Muscle of leg (tissue), 3 donors: ENCODE measurements at regions not wholly inside any gene's neighbourhood (a gene's known extent, or its start where the extent isn't known, plus 50 kb on each side); places are given as distances from the start of the nearest gene placed in this dataset.
"Not testable (repeated sequence)": the region's sequence is repeated elsewhere in the genome, so short reads cannot be mapped to it uniquely, and the experiment has no call there.

ENCODE experiments used
- DNase-seq: peaks from one replicate; pipeline ENCODE4 v3.0.0; 2013
- H3K27ac ChIP-seq: one replicate; pipeline ENCODE4 v1.5.1; 2013; ENCODE audit warnings: mild to moderate bottlenecking, low read length, control low read depth
- H3K27me3 ChIP-seq: one replicate; pipeline ENCODE4 v1.6.1; 2013; ENCODE audit warnings: low read length; ENCODE audit not compliant: control insufficient read depth, insufficient read depth
- H3K36me3 ChIP-seq: one replicate; pipeline ENCODE4 v1.6.1; 2013; ENCODE audit warnings: low read length; ENCODE audit not compliant: control insufficient read depth, insufficient read depth
- H3K4me1 ChIP-seq: one replicate; pipeline ENCODE4 v1.6.1; 2013; ENCODE audit warnings: low read length; ENCODE audit not compliant: control insufficient read depth, insufficient read depth
- H3K4me3 ChIP-seq: one replicate; pipeline ENCODE4 v1.5.1; 2013; ENCODE audit warnings: low read length, control low read depth
- H3K9me3 ChIP-seq: replicated peaks from 2 replicates; pipeline ENCODE4 v1.6.1; 2013; ENCODE audit warnings: low read depth, low read length; ENCODE audit not compliant: control insufficient read depth
- WGBS: methylation state at CpG from one replicate; pipeline ENCODE4 v1.1.5; 2013; ENCODE audit warnings: missing lambda C conversion rate; ENCODE audit not compliant: insufficient coverage; 5-methylcytosine and 5-hydroxymethylcytosine counted together

DNA sequence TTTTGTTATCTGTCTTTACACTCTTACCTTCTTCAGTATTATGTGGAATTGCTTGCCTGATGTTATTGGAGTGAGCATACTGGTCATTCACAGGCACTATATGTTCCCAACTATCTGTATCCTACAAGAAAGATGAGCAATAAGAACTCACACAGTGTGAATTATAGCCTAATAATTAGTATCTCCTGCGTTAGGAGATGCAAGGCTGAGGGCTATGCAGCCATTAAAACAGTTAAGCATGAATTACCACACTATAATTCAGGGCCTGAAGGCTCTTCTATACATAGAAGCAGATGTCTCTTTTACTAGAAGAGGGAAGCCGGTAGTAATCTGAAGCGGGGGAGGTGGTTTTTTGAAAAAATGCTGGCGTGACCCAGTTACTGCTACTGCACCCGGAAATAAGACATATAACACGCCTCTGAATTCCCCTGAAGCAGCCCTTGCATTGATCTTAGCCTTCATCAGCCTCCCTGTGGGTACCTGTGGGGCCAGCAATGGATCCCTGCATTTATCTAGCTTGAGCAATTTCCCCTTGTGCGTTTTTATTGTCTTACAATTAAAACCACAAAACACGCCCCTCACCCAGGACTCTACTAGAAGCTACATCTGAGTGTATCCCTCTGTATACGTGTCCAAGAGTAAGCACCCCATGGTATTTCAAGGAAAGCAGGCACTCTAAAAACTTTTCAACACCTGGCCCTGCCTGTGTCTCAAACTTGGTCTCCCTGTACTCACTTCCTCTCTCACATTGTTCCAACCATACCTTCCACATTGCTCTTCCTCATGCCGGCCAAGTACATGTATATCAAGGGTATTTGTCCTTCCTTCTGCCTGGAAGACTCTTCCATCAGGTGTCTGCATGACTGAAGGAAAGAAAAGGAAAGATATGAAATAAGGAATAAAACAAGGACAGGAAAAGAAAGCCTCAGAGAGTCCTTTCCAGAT is 210.9 kb upstream of the ARID2 start:
- Histone ChIP-seq H3K9me3 (no peaks in the 10 kb centered on the region), H3K4me3 (no peak overlapping the region), H3K27me3 (no peaks in the 10 kb centered on the region), H3K27ac (no peak overlapping the region), H3K36me3 (no peaks in the 10 kb centered on the region), H3K4me1 (no peaks in the 10 kb centered on the region)
- DNase-seq: no peak
- WGBS: 51% methylated on average over 6 of the region's 10 CpGs

DNA sequence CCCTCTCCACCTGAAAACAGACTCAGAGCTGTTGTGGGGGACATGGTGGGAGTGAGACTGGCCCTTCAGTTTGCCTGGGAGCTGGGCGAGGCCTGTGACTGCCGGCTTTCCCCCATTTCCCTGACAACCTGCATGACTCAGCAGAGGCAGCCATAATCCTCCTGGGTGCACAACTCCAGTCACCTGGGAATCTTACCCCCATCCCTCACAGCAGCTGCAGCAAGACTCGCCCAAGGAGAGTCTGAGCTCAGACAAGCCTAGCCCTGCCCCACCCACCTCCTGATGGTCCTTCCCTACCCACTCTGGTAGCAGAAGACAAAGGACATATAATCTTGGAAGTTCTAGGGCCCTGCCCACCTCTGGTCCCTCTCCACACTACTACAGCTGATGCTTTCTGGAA is 207.3 kb upstream of the ARID2 start:
- Histone ChIP-seq H3K9me3 (no peaks in the 10 kb centered on the region), H3K27ac (no peak overlapping the region), H3K27me3 (no peaks in the 10 kb centered on the region), H3K4me1 (no peaks in the 10 kb centered on the region), H3K4me3 (no peak overlapping the region), H3K36me3 (no peaks in the 10 kb centered on the region)
- 88% methylated on average over 1 of the region's 3 CpGs for WGBS
- DNase-seq: no peak

DNA sequence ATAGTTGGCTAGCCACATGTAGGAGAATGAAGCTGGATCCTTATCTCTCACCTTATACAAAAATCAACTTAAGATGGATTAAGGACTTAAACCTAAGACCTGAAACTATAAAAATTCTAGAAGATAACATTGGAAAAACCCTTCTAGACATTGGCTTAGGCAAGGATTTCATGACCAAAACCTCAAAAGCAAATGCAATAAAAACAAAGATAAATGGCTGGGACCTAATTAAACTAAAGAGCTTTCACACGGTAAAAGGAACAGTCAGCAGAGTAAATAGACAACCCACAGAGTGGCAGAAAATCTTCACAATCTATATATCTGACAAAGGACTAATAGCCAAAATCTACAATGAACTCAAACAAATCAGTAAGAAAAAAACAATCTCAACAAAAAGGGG is 202.7 kb upstream of the ARID2 start:
- not testable (repeated sequence) for H3K4me1 ChIP-seq, H3K27me3 ChIP-seq, H3K27ac ChIP-seq, H3K4me3 ChIP-seq, DNase-seq, H3K36me3 ChIP-seq, H3K9me3 ChIP-seq
- no CpG with 5 or more reads among the region's 1 CpG for WGBS

DNA sequence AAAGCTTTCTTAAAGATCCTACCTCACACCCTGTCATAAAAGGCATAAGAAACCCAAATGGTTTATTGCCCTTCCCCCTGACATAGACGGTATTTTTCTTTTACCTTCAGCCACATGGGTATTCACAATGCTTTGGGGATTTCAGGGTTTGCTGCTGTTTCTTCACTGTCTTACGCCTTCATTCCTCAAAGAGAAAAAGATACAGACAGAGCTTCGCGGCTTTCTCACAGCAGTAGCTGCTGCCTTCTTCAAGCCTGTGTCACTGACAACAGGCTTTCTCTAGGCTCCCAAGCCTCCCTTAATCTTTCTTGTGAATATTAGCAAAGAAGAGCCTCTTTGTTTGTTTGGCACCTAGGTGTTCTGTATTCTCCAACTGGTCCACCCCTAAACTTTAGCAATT is 197.4 kb upstream of the ARID2 start:
- no peaks in the 10 kb centered on the region for H3K9me3 ChIP-seq
- no peak overlapping the region for H3K4me3 ChIP-seq
- H3K27ac ChIP-seq: no peak overlapping the region
- 48% methylated on average over 4 of the region's 4 CpGs for WGBS
- no peak for DNase-seq
- H3K36me3 ChIP-seq: no peaks in the 10 kb centered on the region
- no peaks in the 10 kb centered on the region for H3K27me3 ChIP-seq
- no peaks in the 10 kb centered on the region for H3K4me1 ChIP-seq

DNA sequence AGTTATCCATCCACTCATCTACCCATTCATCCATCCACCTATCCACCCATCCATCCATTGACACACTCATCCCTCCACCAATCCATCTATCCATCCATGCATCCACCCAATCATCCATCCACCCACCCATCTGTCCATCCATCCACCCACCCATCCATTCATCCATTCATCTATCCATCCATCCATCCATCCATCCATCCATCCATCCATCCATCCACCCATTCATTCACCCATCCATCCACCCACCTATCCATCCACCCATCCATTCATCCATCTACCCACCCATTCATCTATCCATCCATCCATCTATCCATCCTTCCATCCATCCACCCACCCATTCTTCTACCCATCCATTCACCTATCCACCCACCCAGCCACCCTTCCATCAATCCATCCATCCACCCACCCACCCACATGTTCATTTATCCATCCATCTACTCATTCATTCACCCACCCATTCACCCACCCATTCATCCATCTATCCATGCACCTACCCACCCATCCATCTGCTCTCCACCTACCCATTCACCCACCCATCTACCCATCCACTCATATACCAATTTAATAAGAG is 193.8 kb upstream of the ARID2 start:
- no peaks in the 10 kb centered on the region for H3K9me3 ChIP-seq
- no peak overlapping the region for H3K4me3 ChIP-seq
- DNase-seq: no peak
- no peaks in the 10 kb centered on the region for H3K36me3 ChIP-seq
- H3K4me1 ChIP-seq: no peaks in the 10 kb centered on the region
- H3K27ac ChIP-seq: no peak overlapping the region
- no peaks in the 10 kb centered on the region for H3K27me3 ChIP-seq

DNA sequence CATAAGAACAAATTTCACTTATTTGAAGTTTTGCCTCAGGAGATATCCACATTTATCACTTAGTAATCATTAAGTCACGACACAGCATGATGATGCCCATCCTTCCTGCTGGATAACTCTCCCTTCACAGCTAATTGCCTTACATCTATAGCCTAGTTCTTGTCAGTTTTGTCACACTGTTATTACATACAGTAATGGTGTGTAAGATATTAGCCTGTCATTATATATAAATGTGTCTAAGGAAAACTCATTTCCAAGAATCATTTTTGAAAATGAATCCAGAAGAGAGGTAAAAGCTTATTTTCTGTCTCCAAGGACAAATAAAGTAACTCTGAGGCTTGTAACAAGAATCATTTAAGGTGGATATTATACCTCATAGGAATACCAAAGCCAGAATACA is 193.2 kb upstream of the ARID2 start:
- no peak for DNase-seq
- no CpG with 5 or more reads among the region's 1 CpG for WGBS
- no peaks in the 10 kb centered on the region for H3K4me1 ChIP-seq

DNA sequence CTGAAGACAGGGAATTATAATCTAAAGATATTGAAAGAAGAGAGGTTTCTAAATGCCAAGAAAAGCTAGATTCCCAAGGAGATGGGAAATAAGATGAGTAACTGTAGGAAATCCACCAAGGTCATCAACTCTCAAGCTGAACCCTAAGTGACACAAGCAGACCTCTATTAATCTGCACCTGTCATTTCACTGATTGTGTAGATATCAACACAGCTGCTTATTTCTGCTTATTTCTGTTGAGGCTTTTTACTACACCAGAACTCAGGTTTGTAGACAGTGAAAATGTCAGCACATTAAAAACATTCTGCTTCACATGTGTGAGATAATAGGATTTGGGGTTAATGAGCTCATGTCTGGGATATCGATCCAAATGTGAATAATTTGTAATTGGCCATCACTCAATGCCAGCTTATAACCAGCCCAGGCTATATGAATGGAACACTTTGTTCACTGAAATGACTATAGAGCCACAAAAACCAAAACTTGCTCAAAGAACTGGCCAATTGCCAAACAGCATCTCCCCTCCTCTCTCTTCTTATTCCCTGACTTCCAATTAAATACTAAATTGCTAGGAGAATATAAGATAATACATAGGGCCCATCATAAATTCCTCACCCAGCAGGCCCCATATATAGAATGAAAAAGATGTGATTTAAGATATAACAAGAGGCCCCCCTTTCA is 188.7 kb upstream of the ARID2 start:
- Histone ChIP-seq H3K9me3 (no peaks in the 10 kb centered on the region), H3K27ac (no peak overlapping the region), H3K27me3 (no peaks in the 10 kb centered on the region), H3K36me3 (no peaks in the 10 kb centered on the region), H3K4me3 (no peak overlapping the region), H3K4me1 (no peaks in the 10 kb centered on the region)
- no peak for DNase-seq
- no CpG with 5 or more reads among the region's 1 CpG for WGBS

More for the DNA sequence above, 193.2 kb upstream of the ARID2 start:
- no peaks in the 10 kb centered on the region for H3K9me3 ChIP-seq
- H3K4me3 ChIP-seq: no peak overlapping the region
- H3K36me3 ChIP-seq: no peaks in the 10 kb centered on the region
- no peaks in the 10 kb centered on the region for H3K27me3 ChIP-seq
- no peak overlapping the region for H3K27ac ChIP-seq

DNA sequence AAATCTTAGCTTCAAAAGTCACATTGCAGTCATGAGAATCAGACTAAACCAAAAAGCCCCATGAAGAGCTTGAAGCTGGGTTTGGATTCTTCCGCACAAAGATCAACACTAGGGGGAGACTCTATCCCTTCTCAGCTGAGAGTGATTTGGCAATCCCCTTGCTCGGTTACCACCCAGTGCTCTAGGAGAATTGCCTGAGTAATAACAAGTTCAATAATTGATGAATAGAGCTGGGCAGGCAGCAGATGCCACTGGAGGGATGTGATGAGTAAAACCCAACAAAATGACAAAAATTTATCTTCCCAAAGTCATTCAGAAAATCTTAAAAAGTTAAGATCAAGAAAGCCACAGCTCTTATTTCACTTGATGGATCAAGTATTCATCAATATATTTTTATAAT is 185.6 kb upstream of the ARID2 start:
- Histone ChIP-seq H3K4me1 (no peaks in the 10 kb centered on the region), H3K4me3 (no peak overlapping the region), H3K9me3 (no peaks in the 10 kb centered on the region), H3K36me3 (no peaks in the 10 kb centered on the region), H3K27me3 (no peaks in the 10 kb centered on the region), H3K27ac (no peak overlapping the region)
- no CpG with 5 or more reads among the region's 2 CpGs for WGBS
- DNase-seq: peak; percentile 85

DNA sequence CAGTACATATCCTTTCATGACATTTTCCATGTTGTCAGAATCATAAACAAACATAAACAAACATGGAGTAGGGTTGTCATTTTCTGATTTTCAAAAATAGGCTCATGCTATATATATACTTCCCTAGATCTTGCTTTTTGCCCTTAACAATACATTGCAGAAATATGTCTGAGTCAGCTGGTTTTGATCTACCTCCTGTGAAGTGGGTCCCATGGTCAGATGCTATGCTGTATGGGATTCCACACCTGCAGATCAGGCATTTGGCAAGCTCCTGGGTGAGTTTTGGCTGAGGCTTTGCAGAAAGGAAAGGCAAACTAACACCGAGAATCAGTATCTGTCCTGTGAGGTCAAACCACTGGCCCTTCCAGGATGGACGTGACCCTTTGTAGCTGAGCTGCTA is 183.0 kb upstream of the ARID2 start:
- no peaks in the 10 kb centered on the region for H3K36me3 ChIP-seq
- WGBS: 76% methylated on average over 2 of the region's 2 CpGs
- no peak overlapping the region for H3K4me3 ChIP-seq
- H3K27ac ChIP-seq: no peak overlapping the region
- no peaks in the 10 kb centered on the region for H3K9me3 ChIP-seq
- no peaks in the 10 kb centered on the region for H3K4me1 ChIP-seq
- DNase-seq: no peak
- no peaks in the 10 kb centered on the region for H3K27me3 ChIP-seq

DNA sequence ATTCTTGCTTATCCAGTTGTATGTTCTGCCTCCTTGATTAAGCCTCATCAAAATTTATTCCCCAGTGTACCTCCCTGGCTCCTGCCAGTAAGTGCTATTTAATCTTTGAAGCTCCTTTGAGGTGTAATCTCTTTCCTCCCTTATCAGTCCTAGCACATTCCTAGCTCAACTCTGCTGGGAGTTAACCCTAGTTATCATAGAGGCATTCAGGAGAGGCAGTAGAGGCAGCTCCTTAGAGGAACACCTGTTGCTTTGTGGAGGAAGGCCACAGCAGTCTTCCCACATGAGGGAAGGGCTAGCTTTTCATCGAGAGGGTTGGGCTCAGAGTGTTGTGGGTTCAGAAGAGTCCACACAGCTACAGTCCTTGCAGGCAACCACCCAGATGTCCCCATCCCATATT is 182.4 kb upstream of the ARID2 start:
- WGBS: no CpG with 5 or more reads among the region's 1 CpG
- no peaks in the 10 kb centered on the region for H3K27me3 ChIP-seq
- H3K36me3 ChIP-seq: no peaks in the 10 kb centered on the region
- no peak overlapping the region for H3K27ac ChIP-seq
- no peaks in the 10 kb centered on the region for H3K4me1 ChIP-seq
- no peak for DNase-seq
- no peak overlapping the region for H3K4me3 ChIP-seq
- no peaks in the 10 kb centered on the region for H3K9me3 ChIP-seq
